DND-41 (cell line): ENCODE measurements at regions not wholly inside any gene's neighbourhood (a gene's known extent, or its start where the extent isn't known, plus 50 kb on each side); places are given as distances from the start of the nearest gene placed in this dataset.

Experiments
- ATAC-seq: fragments of 200-7000 bp; cut with Tn5 transposase; 3 replicates; pipeline ENCODE4 v1.9.1; 2021; ENCODE audit warnings: low read depth; ENCODE audit not compliant: insufficient read depth
- DNase-seq: peaks from one replicate; pipeline ENCODE4 v3.0.0-alpha.2; 2020
- H2AFZ ChIP-seq: 2 replicates; pipeline ENCODE4 v1.6.0; 2012; ENCODE audit warnings: low read depth, low read length
- H3K27ac ChIP-seq: 2 replicates; pipeline ENCODE4 v1.5.1; 2012; ENCODE audit warnings: low read length, inconsistent platforms
- H3K27me3 ChIP-seq: fragments of 200-600 bp; sonication (generic); 2 replicates; pipeline ENCODE4 v1.6.0; 2012; ENCODE audit warnings: low read length, mild to moderate bottlenecking, inconsistent platforms; ENCODE audit not compliant: insufficient read depth, poor library complexity
- H3K36me3 ChIP-seq: 2 replicates; pipeline ENCODE4 v1.5.1; 2012; ENCODE audit warnings: low read length, inconsistent platforms; ENCODE audit not compliant: insufficient read depth
- H3K4me1 ChIP-seq: 2 replicates; pipeline ENCODE4 v1.5.1; 2012; ENCODE audit warnings: mild to moderate bottlenecking, low read length; ENCODE audit not compliant: insufficient read depth
- H3K4me2 ChIP-seq: 2 replicates; pipeline ENCODE4 v1.6.0; 2012; ENCODE audit warnings: mild to moderate bottlenecking, moderate library complexity, low read length, inconsistent platforms; ENCODE audit not compliant: insufficient read depth
- H3K4me3 ChIP-seq, 2 experiments: fragments of 200-600 bp in 1 of 2; shearing (Covaris generic) in 1 of 2; 2 replicates each; pipeline ENCODE4 v1.5.1; 2012 to 2016; ENCODE audit warnings: inconsistent platforms in 2 of 2, low read length in 2 of 2, mild to moderate bottlenecking in 2 of 2, low read depth in 1 of 2, moderate library complexity in 1 of 2
- H3K79me2 ChIP-seq: 2 replicates; pipeline ENCODE4 v1.6.0; 2012; ENCODE audit warnings: low read length, inconsistent platforms; ENCODE audit not compliant: insufficient read depth
- H3K9ac ChIP-seq: 2 replicates; pipeline ENCODE4 v1.6.0; 2012; ENCODE audit warnings: low read depth, mild to moderate bottlenecking, inconsistent platforms, low read length, moderate library complexity
- H3K9me3 ChIP-seq: 2 replicates; pipeline ENCODE4 v1.5.1; 2012; ENCODE audit warnings: low read length, moderate library complexity, mild to moderate bottlenecking, inconsistent platforms; ENCODE audit not compliant: insufficient read depth, severe bottlenecking
- H4K20me1 ChIP-seq: 2 replicates; pipeline ENCODE4 v1.6.0; 2012; ENCODE audit warnings: low read length; ENCODE audit not compliant: insufficient read depth
- CTCF ChIP-seq: IDR thresholded peaks from 2 replicates; pipeline ENCODE4 v1.5.1; 2012; ENCODE audit warnings: borderline replicate concordance, low read length, moderate library complexity, mild to moderate bottlenecking; ENCODE audit not compliant: poor library complexity, severe bottlenecking; ENCODE audit errors: extremely low read depth
- EZH2 ChIP-seq: IDR thresholded peaks from 3 replicates; pipeline ENCODE4 v1.6.1; 2012; ENCODE audit warnings: borderline replicate concordance, low read depth, mild to moderate bottlenecking, moderate library complexity, low read length, inconsistent platforms; ENCODE audit not compliant: severe bottlenecking

- no peaks in the 10 kb centered on the region for H3K4me1 ChIP-seq
- no peak overlapping the region for H3K4me2 ChIP-seq
- no peak overlapping the region for H3K27ac ChIP-seq
Observed at GRCh38 chr10:110396284-110396651, 91.5 kb upstream of the SMNDC1 start.

GRCh38 chr10:110397856-110398255 is 93.1 kb upstream of the SMNDC1 start:
- ATAC-seq: no peak
- no peak for TF ChIP-seq CTCF
- TF ChIP-seq EZH2: no peak
- Histone ChIP-seq H3K9me3 (no peaks in the 10 kb centered on the region), H3K4me3 (no peak overlapping the region), H3K27me3 (no peaks in the 10 kb centered on the region), H3K79me2 (no peaks in the 10 kb centered on the region), H3K27ac (no peak overlapping the region), H3K4me2 (no peak overlapping the region), H3K9ac (no peak overlapping the region), H4K20me1 (no peaks in the 10 kb centered on the region), H3K36me3 (no peaks in the 10 kb centered on the region), H3K4me1 (no peaks in the 10 kb centered on the region), H2AFZ (no peak overlapping the region)
- no peak for DNase-seq

More at GRCh38 chr10:110396284-110396651, 91.5 kb upstream of the SMNDC1 start:
- DNase-seq (no peak), ATAC-seq (no peak)
- H3K79me2 ChIP-seq: no peaks in the 10 kb centered on the region
- H2AFZ ChIP-seq: no peak overlapping the region
- H3K9ac ChIP-seq: no peak overlapping the region
- no peaks in the 10 kb centered on the region for H3K27me3 ChIP-seq
- no peaks in the 10 kb centered on the region for H4K20me1 ChIP-seq
- no peaks in the 10 kb centered on the region for H3K9me3 ChIP-seq
- no peaks in the 10 kb centered on the region for H3K36me3 ChIP-seq
- no peak for TF ChIP-seq CTCF
- TF ChIP-seq EZH2: no peak
- no peak overlapping the region for H3K4me3 ChIP-seq

GRCh38 chr10:110398419-110399105 is 93.8 kb upstream of the SMNDC1 start:
- Histone ChIP-seq H3K79me2 (no peaks in the 10 kb centered on the region), H3K9ac (no peak overlapping the region), H4K20me1 (no peaks in the 10 kb centered on the region), H3K36me3 (no peaks in the 10 kb centered on the region), H3K27me3 (no peaks in the 10 kb centered on the region), H3K9me3 (no peaks in the 10 kb centered on the region), H2AFZ (no peak overlapping the region), H3K4me2 (no peak overlapping the region), H3K4me3 (no peak overlapping the region), H3K4me1 (no peaks in the 10 kb centered on the region), H3K27ac (no peak overlapping the region)
- ATAC-seq (no peak), DNase-seq (no peak)
- TF ChIP-seq EZH2 (no peak), CTCF (no peak)
